Ascending aorta (tissue), 2 donors: ENCODE measurements at regions not wholly inside any gene's neighbourhood (a gene's known extent, or its start where the extent isn't known, plus 50 kb on each side); places are given as distances from the start of the nearest gene placed in this dataset.

Experiments used
- DNase-seq, 2 donors: peaks; one replicate each; pipeline ENCODE4 v3.0.0-alpha.2; 2019; ENCODE audit warnings: low spot score in 2 of 2
- H3K27ac ChIP-seq, 2 donors: fragments of 200-600 bp; sonication (generic); one replicate each; pipeline ENCODE4 v1.5.1; 2016 to 2017; ENCODE audit warnings: mild to moderate bottlenecking in 1 of 2
- H3K27me3 ChIP-seq: fragments of 200-600 bp; sonication (generic); one replicate; pipeline ENCODE4 v1.5.1; 2017
- H3K36me3 ChIP-seq, 2 donors: fragments of 200-600 bp; sonication (generic); one replicate each; pipeline ENCODE4 v1.5.1; 2016
- H3K4me1 ChIP-seq, 2 donors: fragments of 200-600 bp; sonication (generic); one replicate each; pipeline ENCODE4 v1.5.1; 2016 to 2017; ENCODE audit warnings: mild to moderate bottlenecking in 1 of 2
- H3K4me3 ChIP-seq, 2 donors: fragments of 200-600 bp; sonication (generic); one replicate each; pipeline ENCODE4 v1.5.1; 2016 to 2017; ENCODE audit warnings: mild to moderate bottlenecking in 1 of 2
- H3K9me3 ChIP-seq, 2 donors: fragments of 200-600 bp; sonication (generic); one replicate each; pipeline ENCODE4 v1.5.1; 2016
- intact Hi-C: fragments of 100-400 bp; cut with DNase I; formaldehyde crosslinking; loops from one replicate; pipeline ENCODE4 v1.15.1; 2023
- TF ChIP-seq, protein P1 (sequence below), 3 experiments: fragments of 200-600 bp in 2 of 3; fragments of 450-650 bp in 1 of 3; sonication (generic) in 2 of 3; IDR thresholded peaks; one replicate each; pipeline ENCODE4 v1.5.1; 2016 to 2019; ENCODE audit warnings: antibody characterized with exemption in 3 of 3, mild to moderate bottlenecking in 1 of 3, moderate library complexity in 1 of 3

DNA sequence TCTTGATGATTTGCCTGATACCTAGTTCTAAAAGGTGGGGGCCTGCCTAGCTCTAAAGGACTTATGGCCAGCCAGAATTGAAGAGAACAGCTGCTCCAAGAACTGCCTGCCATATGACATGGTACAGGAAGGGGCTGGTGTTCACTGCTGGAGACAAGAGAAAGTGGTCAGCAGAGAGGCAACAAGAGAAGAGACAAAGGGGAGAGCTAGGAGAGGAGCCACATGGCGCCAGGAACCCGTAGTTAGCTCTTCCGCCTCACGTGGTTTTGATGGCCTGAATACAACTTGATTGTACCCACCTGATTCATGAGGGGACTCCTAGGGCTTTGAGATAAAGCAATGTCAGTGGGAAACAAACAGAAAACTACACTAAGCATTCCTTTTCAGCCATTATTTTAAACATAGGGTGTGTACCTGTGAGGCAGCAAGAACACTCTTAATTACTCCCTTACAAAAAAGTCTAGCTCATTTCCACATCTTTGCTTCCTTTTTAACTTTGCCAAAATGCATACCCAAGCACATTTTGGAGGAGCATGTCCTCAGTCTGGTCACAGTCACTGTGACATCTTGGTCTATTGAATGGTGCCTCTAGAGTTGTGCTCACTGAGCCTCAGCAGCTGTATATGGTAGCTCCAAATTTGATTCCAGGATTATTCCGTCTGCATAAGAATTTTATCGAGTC lies 71.6 kb downstream of the CCDC71L start:
- intact Hi-C loops: no loop called here
- TF ChIP-seq, protein P1, sequence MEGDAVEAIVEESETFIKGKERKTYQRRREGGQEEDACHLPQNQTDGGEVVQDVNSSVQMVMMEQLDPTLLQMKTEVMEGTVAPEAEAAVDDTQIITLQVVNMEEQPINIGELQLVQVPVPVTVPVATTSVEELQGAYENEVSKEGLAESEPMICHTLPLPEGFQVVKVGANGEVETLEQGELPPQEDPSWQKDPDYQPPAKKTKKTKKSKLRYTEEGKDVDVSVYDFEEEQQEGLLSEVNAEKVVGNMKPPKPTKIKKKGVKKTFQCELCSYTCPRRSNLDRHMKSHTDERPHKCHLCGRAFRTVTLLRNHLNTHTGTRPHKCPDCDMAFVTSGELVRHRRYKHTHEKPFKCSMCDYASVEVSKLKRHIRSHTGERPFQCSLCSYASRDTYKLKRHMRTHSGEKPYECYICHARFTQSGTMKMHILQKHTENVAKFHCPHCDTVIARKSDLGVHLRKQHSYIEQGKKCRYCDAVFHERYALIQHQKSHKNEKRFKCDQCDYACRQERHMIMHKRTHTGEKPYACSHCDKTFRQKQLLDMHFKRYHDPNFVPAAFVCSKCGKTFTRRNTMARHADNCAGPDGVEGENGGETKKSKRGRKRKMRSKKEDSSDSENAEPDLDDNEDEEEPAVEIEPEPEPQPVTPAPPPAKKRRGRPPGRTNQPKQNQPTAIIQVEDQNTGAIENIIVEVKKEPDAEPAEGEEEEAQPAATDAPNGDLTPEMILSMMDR (IDR thresholded peaks at IDR 0.05): no peak
- no peaks in the 10 kb centered on the region for H3K36me3 ChIP-seq

DNA sequence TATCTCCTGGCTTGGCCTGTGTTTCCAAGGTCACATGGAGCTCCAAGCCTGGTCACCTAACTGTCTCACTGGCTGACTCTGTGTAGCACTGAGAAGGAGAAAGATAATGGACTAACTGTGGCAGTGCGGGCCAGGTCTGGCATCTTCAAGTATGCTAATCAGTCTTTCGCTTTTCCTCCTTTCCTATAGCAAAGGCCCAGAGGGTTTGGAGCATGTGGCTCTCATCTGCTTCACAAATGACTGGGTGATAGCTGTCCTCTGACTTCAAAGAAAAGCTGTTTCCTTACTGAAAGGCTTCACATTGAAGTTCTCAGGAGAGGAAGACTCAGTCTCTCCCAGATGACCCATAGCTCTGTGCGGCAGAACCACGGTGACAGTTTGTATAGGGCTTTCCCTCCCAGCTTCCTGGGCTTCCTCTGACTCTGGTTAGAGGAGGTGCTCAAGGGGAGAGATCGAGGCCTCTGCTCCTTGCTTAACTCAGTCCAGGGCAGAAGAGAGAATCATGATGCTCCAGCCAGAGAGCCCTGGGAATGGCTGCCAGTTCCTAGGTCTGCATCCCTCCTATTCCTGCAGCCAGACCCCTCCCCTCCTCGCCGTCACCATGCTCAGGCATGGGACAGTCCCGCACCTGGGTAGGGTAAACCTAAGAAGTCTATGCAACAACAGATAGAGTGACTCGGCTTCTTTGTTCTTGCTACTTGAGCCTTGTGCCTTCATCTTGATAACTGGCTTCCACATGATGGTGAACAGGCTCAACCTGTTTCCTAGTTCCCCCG lies 72.3 kb downstream of the CCDC71L start:
- Histone ChIP-seq H3K27ac (no peak overlapping the region), H3K4me3 (no peak overlapping the region), H3K27me3 (no peaks in the 10 kb centered on the region), H3K9me3 (no peaks in the 10 kb centered on the region), H3K36me3 (no peaks in the 10 kb centered on the region), H3K4me1 (no peaks in the 10 kb centered on the region)
- intact Hi-C loops: no loop called here
- TF ChIP-seq, protein P1 (IDR thresholded peaks at IDR 0.05): no peak
- DNase-seq: no peak

More for the DNA sequence above, 71.6 kb downstream of the CCDC71L start:
- Histone ChIP-seq H3K4me3 (no peak overlapping the region), H3K27me3 (no peaks in the 10 kb centered on the region), H3K9me3 (no peaks in the 10 kb centered on the region), H3K4me1 (no peaks in the 10 kb centered on the region), H3K27ac (no peak overlapping the region)
- no peak for DNase-seq

DNA sequence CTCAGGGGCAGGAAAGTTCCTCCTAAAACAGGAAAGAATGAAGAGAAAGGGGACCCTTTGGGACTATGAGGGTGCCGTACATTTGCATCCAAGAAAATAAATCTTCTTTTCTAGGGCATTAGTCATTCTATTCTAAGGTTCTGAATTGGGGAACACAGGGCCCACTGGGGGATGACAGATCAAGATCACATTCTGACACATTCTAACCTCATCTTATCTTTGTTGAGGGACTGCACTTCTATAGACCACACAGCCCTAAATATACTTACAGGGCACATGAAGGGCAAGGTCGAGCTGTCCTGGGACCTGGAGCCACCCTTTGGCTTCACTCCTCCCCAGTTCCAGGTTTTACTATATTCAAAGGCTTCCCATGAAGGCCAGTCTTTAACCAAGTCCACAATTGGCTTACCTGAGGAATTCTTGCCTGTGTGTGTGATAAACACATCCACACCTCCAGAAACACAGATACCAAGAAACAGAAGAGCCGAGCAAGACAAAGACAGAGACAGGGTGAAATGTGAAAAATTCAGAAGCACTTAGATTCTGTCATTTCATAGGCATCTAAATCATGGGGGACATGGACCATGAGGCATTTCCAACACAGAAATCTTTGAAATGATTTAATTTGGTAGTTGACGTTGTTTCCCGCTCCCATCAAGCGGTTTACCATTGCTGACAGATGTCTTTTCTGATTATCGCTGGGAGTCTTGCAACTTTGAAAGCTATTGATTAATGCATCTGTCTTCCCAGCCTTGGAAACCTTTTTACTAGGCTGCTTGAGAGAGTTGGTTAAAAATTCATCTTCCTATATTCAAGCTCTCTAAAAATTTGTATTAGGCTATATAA lies 75.8 kb downstream of the CCDC71L start:
- Histone ChIP-seq H3K4me1 (no peaks in the 10 kb centered on the region), H3K27ac (no peak overlapping the region), H3K36me3 (no peaks in the 10 kb centered on the region), H3K9me3 (no peaks in the 10 kb centered on the region), H3K27me3 (no peaks in the 10 kb centered on the region), H3K4me3 (no peak overlapping the region)
- intact Hi-C loops: no loop called here
- TF ChIP-seq, protein P1 (IDR thresholded peaks at IDR 0.05): no peak
- DNase-seq: no peak

DNA sequence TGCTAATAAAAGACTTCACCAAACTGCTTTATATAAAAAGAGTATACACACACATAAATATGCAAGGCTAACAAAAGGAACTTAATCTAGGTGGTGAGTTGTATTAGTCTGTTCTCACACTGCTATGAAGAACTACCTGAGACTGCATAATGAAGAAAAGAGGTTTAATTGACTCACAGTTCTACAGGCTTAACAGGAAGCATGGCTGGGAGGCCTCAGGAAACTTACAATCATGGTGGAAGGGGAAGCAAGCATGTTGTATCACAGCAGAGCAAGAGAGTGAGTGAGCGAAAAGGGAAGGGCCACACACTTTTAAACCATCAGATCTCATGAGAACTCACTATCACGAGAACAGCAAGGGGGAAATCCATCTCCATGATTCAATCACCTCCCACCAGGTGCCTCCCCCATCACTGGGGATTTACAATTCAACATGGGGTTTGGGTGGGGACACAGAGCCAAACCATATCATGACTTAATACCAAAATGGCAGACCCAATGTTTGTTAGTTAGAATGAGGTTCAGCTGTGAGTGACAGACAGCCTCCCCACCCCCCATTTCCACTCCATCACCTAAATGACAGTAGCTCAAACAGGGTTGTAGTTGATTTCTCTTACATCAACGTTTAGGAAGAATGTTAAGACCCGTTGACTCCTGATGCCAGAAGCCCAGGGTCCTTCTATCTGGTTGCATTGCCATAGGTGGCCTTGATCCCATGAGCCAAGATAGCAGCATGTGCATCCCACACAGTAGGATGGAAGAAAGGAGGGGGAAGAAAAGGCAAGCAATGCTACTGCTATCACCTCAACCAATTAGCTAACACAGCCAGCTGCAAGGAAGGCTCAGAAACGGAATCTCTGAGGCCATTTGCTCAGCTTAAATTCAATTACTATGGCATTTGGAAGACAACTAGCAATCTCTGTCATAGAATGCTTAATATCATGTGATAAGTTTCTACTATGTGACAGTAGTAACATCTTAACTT lies 77.0 kb downstream of the CCDC71L start:
- TF ChIP-seq, protein P1 (IDR thresholded peaks at IDR 0.05): no peak
- no peaks in the 10 kb centered on the region for H3K4me1 ChIP-seq
- no peak overlapping the region for H3K4me3 ChIP-seq

DNA sequence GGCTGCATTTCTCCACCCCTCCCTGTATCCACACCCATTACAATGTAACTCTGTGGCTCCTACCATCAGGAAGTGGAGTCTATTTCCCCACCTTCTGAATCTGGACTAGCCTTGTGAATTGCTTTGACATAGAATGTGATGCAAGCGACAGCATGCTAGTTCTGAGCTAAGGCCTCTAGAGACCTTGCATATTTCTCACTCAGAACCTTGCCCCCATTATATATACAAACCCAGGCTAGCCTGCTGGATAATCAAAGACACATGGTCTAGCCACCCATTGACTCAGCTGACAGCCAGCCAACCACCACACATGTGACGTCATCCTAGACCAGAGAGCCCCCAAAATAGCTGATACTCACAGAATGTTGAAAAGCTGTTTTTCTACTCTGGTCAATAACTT lies 77.9 kb downstream of the CCDC71L start:
- Histone ChIP-seq H3K9me3 (no peaks in the 10 kb centered on the region), H3K27me3 (no peaks in the 10 kb centered on the region), H3K4me1 (no peaks in the 10 kb centered on the region), H3K36me3 (no peaks in the 10 kb centered on the region), H3K27ac (no peak overlapping the region), H3K4me3 (no peak overlapping the region)
- TF ChIP-seq, protein P1 (IDR thresholded peaks at IDR 0.05): no peak
- intact Hi-C loops: no loop called here
- no peak for DNase-seq

More for the DNA sequence above, 77.0 kb downstream of the CCDC71L start:
- H3K27ac ChIP-seq: no peak overlapping the region
- no peaks in the 10 kb centered on the region for H3K36me3 ChIP-seq
- DNase-seq: no peak
- H3K9me3 ChIP-seq: no peaks in the 10 kb centered on the region
- H3K27me3 ChIP-seq: no peaks in the 10 kb centered on the region
- intact Hi-C loops: no loop called here
